ENCODE measurements at regions not wholly inside any gene's neighbourhood (a gene's known extent, or its start where the extent isn't known, plus 50 kb on each side); places are given as distances from the start of the nearest gene placed in this dataset.

GRCh38 chr12:88860851-88861250 is 280.6 kb upstream of the KITLG start:
- no peak for TF ChIP-seq ZBTB33 (IDR thresholded peaks at IDR 0.05; ENCODE audit: borderline replicate concordance, low read depth)
- no peak for TF ChIP-seq CTCF (IDR thresholded peaks at IDR 0.05)
- TF ChIP-seq RFX5 (IDR thresholded peaks at IDR 0.05; ENCODE audit: low read length): no peak
